OCI-LY3 (cell line): ENCODE measurements at regions not wholly inside any gene's neighbourhood (a gene's known extent, or its start where the extent isn't known, plus 50 kb on each side); places are given as distances from the start of the nearest gene placed in this dataset.

Experiments used
- CTCF ChIP-seq: fragments of 200-600, 300-600 bp; sonication (generic); IDR thresholded peaks from 2 replicates; pipeline ENCODE4 v1.5.1; 2014; ENCODE audit warnings: antibody characterized with exemption, low read length, low read depth
- EZH2phosphoT487 ChIP-seq: fragments of 200-600 bp; shearing (Covaris generic); IDR thresholded peaks from 2 replicates; pipeline ENCODE4 v1.6.1; 2018; ENCODE audit warnings: antibody characterized with exemption, mixed run types, low read depth

- TF ChIP-seq CTCF (no peak), EZH2phosphoT487 (no peak)
These were observed 189.7 kb upstream of the SLC27A6 start for GRCh38 chr5:128775558-128775957.
